Spinal cord (tissue), 9 donors: ENCODE measurements at regions not wholly inside any gene's neighbourhood (a gene's known extent, or its start where the extent isn't known, plus 50 kb on each side); places are given as distances from the start of the nearest gene placed in this dataset.

ENCODE experiments used
- DNase-seq, 6 donors: peaks; one replicate each; pipeline versions ENCODE4 v3.0.0 to v3.0.0-alpha.2; 2013 to 2015; ENCODE audit warnings: low spot score in 6 of 6, low read depth in 4 of 6
- H3K27ac ChIP-seq: one replicate; pipeline ENCODE4 v1.5.1; 2013; ENCODE audit warnings: low read depth, low read length, control low read depth
- H3K27me3 ChIP-seq: one replicate; pipeline ENCODE4 v1.6.1; 2013; ENCODE audit warnings: low read length; ENCODE audit not compliant: control insufficient read depth, insufficient read depth
- H3K36me3 ChIP-seq: one replicate; pipeline ENCODE4 v1.6.1; 2013; ENCODE audit warnings: low read length; ENCODE audit not compliant: control insufficient read depth, insufficient read depth
- H3K4me1 ChIP-seq: one replicate; pipeline ENCODE4 v1.6.1; 2013; ENCODE audit warnings: low read length; ENCODE audit not compliant: control insufficient read depth, insufficient read depth
- H3K4me3 ChIP-seq: one replicate; pipeline ENCODE4 v1.5.1; 2013; ENCODE audit warnings: low read depth, low read length, control low read depth
- H3K9me3 ChIP-seq: one replicate; pipeline ENCODE4 v1.6.1; 2013; ENCODE audit warnings: low read length; ENCODE audit not compliant: control insufficient read depth, insufficient read depth
- WGBS: methylation state at CpG from one replicate; pipeline ENCODE4 v1.1.5; 2013; ENCODE audit warnings: missing lambda C conversion rate; ENCODE audit not compliant: insufficient coverage; 5-methylcytosine and 5-hydroxymethylcytosine counted together
- donor health status: healthy.

- no peak for DNase-seq
- Histone ChIP-seq H3K27ac (no peak overlapping the region), H3K27me3 (no peaks in the 10 kb centered on the region), H3K9me3 (no peaks in the 10 kb centered on the region), H3K4me3 (no peak overlapping the region), H3K36me3 (no peaks in the 10 kb centered on the region), H3K4me1 (no peaks in the 10 kb centered on the region)
- no CpG with 5 or more reads among the region's 5 CpGs for WGBS
Measured at GRCh38 chr4:125115941-125116340, 198.8 kb upstream of the FAT4 start.

- no peaks in the 10 kb centered on the region for H3K36me3 ChIP-seq
- no peaks in the 10 kb centered on the region for H3K27me3 ChIP-seq
- H3K4me1 ChIP-seq = no peaks in the 10 kb centered on the region
- WGBS = no CpG with 5 or more reads among the region's 1 CpG
- H3K9me3 ChIP-seq = no peaks in the 10 kb centered on the region
- H3K27ac ChIP-seq = no peak overlapping the region
- DNase-seq = peak in 4 of 6 donors; percentile 11 to 69 (median 36)
- no peak overlapping the region for H3K4me3 ChIP-seq
Measured at GRCh38 chr4:125115476-125115875, 199.3 kb upstream of the FAT4 start.

- WGBS = no CpG with 5 or more reads among the region's 3 CpGs
- H3K27ac ChIP-seq = no peak overlapping the region
- no peak for DNase-seq
Measured at GRCh38 chr4:125112536-125112935, 202.2 kb upstream of the FAT4 start.

GRCh38 chr4:125111323-125111722 is 203.4 kb upstream of the FAT4 start:
- 72% methylated on average over 2 of the region's 3 CpGs for WGBS
- no peaks in the 10 kb centered on the region for H3K36me3 ChIP-seq
- H3K4me3 ChIP-seq = no peak overlapping the region
- no peaks in the 10 kb centered on the region for H3K4me1 ChIP-seq
- no peak for DNase-seq
- no peak overlapping the region for H3K27ac ChIP-seq
- no peaks in the 10 kb centered on the region for H3K27me3 ChIP-seq
- no peaks in the 10 kb centered on the region for H3K9me3 ChIP-seq

More at GRCh38 chr4:125112536-125112935, 202.2 kb upstream of the FAT4 start:
- Histone ChIP-seq H3K9me3 (no peaks in the 10 kb centered on the region), H3K36me3 (no peaks in the 10 kb centered on the region), H3K4me1 (no peaks in the 10 kb centered on the region), H3K4me3 (no peak overlapping the region), H3K27me3 (no peaks in the 10 kb centered on the region)

- peak in 1 of 6 donors; percentile 8 for DNase-seq
- no CpG with 5 or more reads among the region's 2 CpGs for WGBS
Measured at GRCh38 chr4:125105561-125105960, 209.2 kb upstream of the FAT4 start.

GRCh38 chr4:125104616-125105015 is 210.1 kb upstream of the FAT4 start:
- WGBS = no CpG with 5 or more reads among the region's 2 CpGs
- Histone ChIP-seq H3K27ac (no peak overlapping the region), H3K4me3 (no peak overlapping the region), H3K4me1 (no peaks in the 10 kb centered on the region), H3K9me3 (no peaks in the 10 kb centered on the region), H3K27me3 (no peaks in the 10 kb centered on the region), H3K36me3 (no peaks in the 10 kb centered on the region)
- peak in 1 of 6 donors; percentile 4 for DNase-seq

More at GRCh38 chr4:125105561-125105960, 209.2 kb upstream of the FAT4 start:
- H3K4me3 ChIP-seq = no peak overlapping the region
- H3K27me3 ChIP-seq = no peaks in the 10 kb centered on the region
- H3K4me1 ChIP-seq = no peaks in the 10 kb centered on the region
- no peaks in the 10 kb centered on the region for H3K9me3 ChIP-seq
- no peaks in the 10 kb centered on the region for H3K36me3 ChIP-seq
- H3K27ac ChIP-seq = no peak overlapping the region

- Histone ChIP-seq H3K4me1 (no peaks in the 10 kb centered on the region), H3K4me3 (no peak overlapping the region), H3K27me3 (no peaks in the 10 kb centered on the region), H3K9me3 (no peaks in the 10 kb centered on the region), H3K36me3 (no peaks in the 10 kb centered on the region), H3K27ac (no peak overlapping the region)
- WGBS = 100% methylated on average over 2 of the region's 3 CpGs
- no peak for DNase-seq
Measured at GRCh38 chr4:125101719-125102118, 213.0 kb upstream of the FAT4 start.

- no peak overlapping the region for H3K27ac ChIP-seq
Measured at GRCh38 chr4:125097729-125098128, 217.0 kb upstream of the FAT4 start.

GRCh38 chr4:125096662-125097061 is 218.1 kb upstream of the FAT4 start:
- H3K27ac ChIP-seq = no peak overlapping the region
- H3K4me3 ChIP-seq = no peak overlapping the region
- no peaks in the 10 kb centered on the region for H3K4me1 ChIP-seq
- H3K36me3 ChIP-seq = no peaks in the 10 kb centered on the region
- no peaks in the 10 kb centered on the region for H3K9me3 ChIP-seq
- H3K27me3 ChIP-seq = no peaks in the 10 kb centered on the region
- DNase-seq = no peak
- WGBS = no CpG with 5 or more reads among the region's 3 CpGs

More at GRCh38 chr4:125097729-125098128, 217.0 kb upstream of the FAT4 start:
- H3K36me3 ChIP-seq = no peaks in the 10 kb centered on the region
- no CpG with 5 or more reads among the region's 2 CpGs for WGBS
- no peaks in the 10 kb centered on the region for H3K9me3 ChIP-seq
- H3K4me1 ChIP-seq = no peaks in the 10 kb centered on the region
- no peak overlapping the region for H3K4me3 ChIP-seq
- DNase-seq = no peak
- H3K27me3 ChIP-seq = no peaks in the 10 kb centered on the region

- no CpG with 5 or more reads among the region's 4 CpGs for WGBS
- H3K36me3 ChIP-seq = no peaks in the 10 kb centered on the region
Measured at GRCh38 chr4:125091541-125091940, 223.2 kb upstream of the FAT4 start.

More at GRCh38 chr4:125091541-125091940, 223.2 kb upstream of the FAT4 start:
- DNase-seq = peak in 1 of 6 donors; percentile 4
- Histone ChIP-seq H3K9me3 (no peaks in the 10 kb centered on the region), H3K27me3 (no peaks in the 10 kb centered on the region), H3K27ac (no peak overlapping the region), H3K4me3 (no peak overlapping the region), H3K4me1 (no peaks in the 10 kb centered on the region)
